MM.1S (cell line): ENCODE measurements at regions not wholly inside any gene's neighbourhood (a gene's known extent, or its start where the extent isn't known, plus 50 kb on each side); places are given as distances from the start of the nearest gene placed in this dataset.

Experiments used
- DNase-seq: peaks from one replicate; pipeline ENCODE4 v3.0.0-alpha.2; 2015
- H2AFZ ChIP-seq: fragments of 300-600 bp; sonication (generic); 2 replicates; pipeline ENCODE4 v1.6.0; 2016; ENCODE audit warnings: antibody characterized with exemption, low read length
- H3F3A ChIP-seq: fragments of 300-600 bp; sonication (generic); 2 replicates; pipeline ENCODE4 v1.6.1; 2016; ENCODE audit warnings: mild to moderate bottlenecking, antibody characterized with exemption, low read length, moderate library complexity, mixed read lengths; ENCODE audit not compliant: insufficient read depth
- H3K27ac ChIP-seq: fragments of 300-600 bp; sonication (generic); 2 replicates; pipeline ENCODE4 v1.5.1; 2016; ENCODE audit warnings: mild to moderate bottlenecking, low read length
- H3K27me3 ChIP-seq: fragments of 300-600 bp; sonication (generic); replicated peaks from 2 replicates; pipeline ENCODE4 v1.6.0; 2016; ENCODE audit warnings: low read length; ENCODE audit not compliant: insufficient read depth
- H3K36me3 ChIP-seq: fragments of 300-600 bp; sonication (generic); replicated peaks from 2 replicates; pipeline ENCODE4 v1.6.1; 2016; ENCODE audit warnings: mild to moderate bottlenecking, low read length, mixed read lengths; ENCODE audit not compliant: insufficient read depth
- H3K4me1 ChIP-seq: fragments of 300-600 bp; sonication (generic); 2 replicates; pipeline ENCODE4 v1.6.1; 2016; ENCODE audit warnings: low read length, mixed read lengths
- H3K4me2 ChIP-seq: fragments of 300-600 bp; sonication (generic); 2 replicates; pipeline ENCODE4 v1.6.0; 2016; ENCODE audit warnings: low read depth, low read length
- H3K4me3 ChIP-seq: fragments of 300-600 bp; sonication (generic); 2 replicates; pipeline ENCODE4 v1.5.1; 2016; ENCODE audit warnings: low read length, mixed read lengths
- H3K79me2 ChIP-seq: fragments of 300-600 bp; sonication (generic); 2 replicates; pipeline ENCODE4 v1.6.1; 2016; ENCODE audit warnings: mixed run types, low read length, mixed read lengths
- H3K9ac ChIP-seq: fragments of 300-600 bp; sonication (generic); 2 replicates; pipeline ENCODE4 v1.6.1; 2016; ENCODE audit warnings: low read length, mixed read lengths
- H3K9me2 ChIP-seq: fragments of 300-600 bp; sonication (generic); replicated peaks from 2 replicates; pipeline ENCODE4 v1.6.1; 2016; ENCODE audit warnings: mild to moderate bottlenecking, low read length, mixed read lengths; ENCODE audit not compliant: insufficient read depth
- H3K9me3 ChIP-seq: fragments of 300-600 bp; sonication (generic); replicated peaks from 2 replicates; pipeline ENCODE4 v1.6.1; 2016; ENCODE audit warnings: mild to moderate bottlenecking, low read length, mixed read lengths; ENCODE audit not compliant: insufficient read depth
- H4K20me1 ChIP-seq: fragments of 300-600 bp; sonication (generic); 2 replicates; pipeline ENCODE4 v1.6.1; 2016; ENCODE audit warnings: mild to moderate bottlenecking, low read length, moderate library complexity, mixed read lengths; ENCODE audit not compliant: insufficient read depth
- EZH2 ChIP-seq: fragments of 300-600 bp; sonication (generic); optimal IDR thresholded peaks from 2 replicates; pipeline ENCODE3; 2017; ENCODE audit warnings: low read depth, mild to moderate bottlenecking, antibody characterized with exemption, low read length, mixed read lengths
- EZH2phosphoT487 ChIP-seq: fragments of 300-600 bp; sonication (generic); IDR thresholded peaks from 2 replicates; pipeline ENCODE4 v1.6.1; 2018; ENCODE audit warnings: antibody characterized with exemption, low read length
- TF ChIP-seq, protein P1 (sequence below): fragments of 300-600 bp; sonication (generic); IDR thresholded peaks from 2 replicates; pipeline ENCODE4 v1.5.1; 2016; ENCODE audit warnings: antibody characterized with exemption, low read length, mixed read lengths

DNA sequence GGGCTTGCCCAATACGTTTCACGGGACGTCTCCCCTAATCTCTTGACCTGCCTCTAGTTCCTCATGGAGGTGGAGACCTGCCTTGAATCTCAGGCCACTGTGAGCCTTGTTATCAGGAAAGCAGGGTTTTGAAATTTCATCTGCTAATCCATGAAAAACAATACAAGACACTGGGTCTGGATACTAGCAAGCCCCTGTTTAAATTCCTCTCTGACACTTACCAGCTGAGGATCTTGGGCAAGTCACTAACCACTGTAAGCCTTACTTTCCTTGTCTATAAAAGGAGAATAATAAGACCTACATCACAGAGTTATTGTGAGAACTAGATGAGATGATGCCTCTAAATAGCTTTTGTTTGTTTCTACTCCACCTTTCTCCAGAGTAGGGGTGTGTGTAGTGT is 303.6 kb downstream of the FGFR2 start:
- Histone ChIP-seq H3K27ac (no peak overlapping the region), H2AFZ (no peak overlapping the region), H4K20me1 (no peaks in the 10 kb centered on the region), H3K36me3 (no peaks in the 10 kb centered on the region), H3K4me1 (no peaks in the 10 kb centered on the region), H3K27me3 (no peaks in the 10 kb centered on the region), H3K79me2 (no peaks in the 10 kb centered on the region), H3F3A (no peaks in the 10 kb centered on the region), H3K9me2 (no peaks in the 10 kb centered on the region), H3K4me2 (no peak overlapping the region), H3K4me3 (no peak overlapping the region), H3K9me3 (no peaks in the 10 kb centered on the region), H3K9ac (no peak overlapping the region)
- DNase-seq = no peak
- no peak for TF ChIP-seq EZH2phosphoT487
- no peak for TF ChIP-seq EZH2
- TF ChIP-seq, protein P1, sequence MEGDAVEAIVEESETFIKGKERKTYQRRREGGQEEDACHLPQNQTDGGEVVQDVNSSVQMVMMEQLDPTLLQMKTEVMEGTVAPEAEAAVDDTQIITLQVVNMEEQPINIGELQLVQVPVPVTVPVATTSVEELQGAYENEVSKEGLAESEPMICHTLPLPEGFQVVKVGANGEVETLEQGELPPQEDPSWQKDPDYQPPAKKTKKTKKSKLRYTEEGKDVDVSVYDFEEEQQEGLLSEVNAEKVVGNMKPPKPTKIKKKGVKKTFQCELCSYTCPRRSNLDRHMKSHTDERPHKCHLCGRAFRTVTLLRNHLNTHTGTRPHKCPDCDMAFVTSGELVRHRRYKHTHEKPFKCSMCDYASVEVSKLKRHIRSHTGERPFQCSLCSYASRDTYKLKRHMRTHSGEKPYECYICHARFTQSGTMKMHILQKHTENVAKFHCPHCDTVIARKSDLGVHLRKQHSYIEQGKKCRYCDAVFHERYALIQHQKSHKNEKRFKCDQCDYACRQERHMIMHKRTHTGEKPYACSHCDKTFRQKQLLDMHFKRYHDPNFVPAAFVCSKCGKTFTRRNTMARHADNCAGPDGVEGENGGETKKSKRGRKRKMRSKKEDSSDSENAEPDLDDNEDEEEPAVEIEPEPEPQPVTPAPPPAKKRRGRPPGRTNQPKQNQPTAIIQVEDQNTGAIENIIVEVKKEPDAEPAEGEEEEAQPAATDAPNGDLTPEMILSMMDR = no peak

DNA sequence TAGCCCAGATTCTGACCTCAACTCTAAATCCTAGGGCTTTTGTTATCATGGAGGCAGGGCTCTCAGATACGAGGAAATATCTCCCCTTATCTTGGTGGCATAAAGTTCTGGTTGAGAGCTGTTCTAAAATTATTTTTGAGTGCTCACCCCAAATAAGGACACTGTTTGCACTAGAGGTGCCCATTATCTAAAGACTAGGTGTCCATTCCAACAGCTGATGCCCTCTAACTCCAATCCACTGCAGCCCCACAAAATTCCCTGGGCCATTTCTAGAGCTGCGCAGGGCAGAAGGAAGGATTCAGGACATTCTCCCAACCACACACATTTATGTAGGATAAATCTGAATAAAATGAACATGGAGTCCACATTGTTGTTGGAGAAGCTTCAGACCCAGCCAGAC is 301.9 kb downstream of the FGFR2 start:
- TF ChIP-seq, protein P1 = no peak
- TF ChIP-seq EZH2phosphoT487 (no peak), EZH2 (no peak)
- Histone ChIP-seq H3K4me1 (no peaks in the 10 kb centered on the region), H3F3A (no peaks in the 10 kb centered on the region), H3K36me3 (no peaks in the 10 kb centered on the region), H3K27me3 (no peaks in the 10 kb centered on the region), H3K9me2 (no peaks in the 10 kb centered on the region), H3K9me3 (no peaks in the 10 kb centered on the region), H2AFZ (no peak overlapping the region), H3K27ac (no peak overlapping the region), H3K9ac (no peak overlapping the region), H4K20me1 (no peaks in the 10 kb centered on the region), H3K79me2 (no peaks in the 10 kb centered on the region), H3K4me2 (no peak overlapping the region), H3K4me3 (no peak overlapping the region)
- DNase-seq = no peak

DNA sequence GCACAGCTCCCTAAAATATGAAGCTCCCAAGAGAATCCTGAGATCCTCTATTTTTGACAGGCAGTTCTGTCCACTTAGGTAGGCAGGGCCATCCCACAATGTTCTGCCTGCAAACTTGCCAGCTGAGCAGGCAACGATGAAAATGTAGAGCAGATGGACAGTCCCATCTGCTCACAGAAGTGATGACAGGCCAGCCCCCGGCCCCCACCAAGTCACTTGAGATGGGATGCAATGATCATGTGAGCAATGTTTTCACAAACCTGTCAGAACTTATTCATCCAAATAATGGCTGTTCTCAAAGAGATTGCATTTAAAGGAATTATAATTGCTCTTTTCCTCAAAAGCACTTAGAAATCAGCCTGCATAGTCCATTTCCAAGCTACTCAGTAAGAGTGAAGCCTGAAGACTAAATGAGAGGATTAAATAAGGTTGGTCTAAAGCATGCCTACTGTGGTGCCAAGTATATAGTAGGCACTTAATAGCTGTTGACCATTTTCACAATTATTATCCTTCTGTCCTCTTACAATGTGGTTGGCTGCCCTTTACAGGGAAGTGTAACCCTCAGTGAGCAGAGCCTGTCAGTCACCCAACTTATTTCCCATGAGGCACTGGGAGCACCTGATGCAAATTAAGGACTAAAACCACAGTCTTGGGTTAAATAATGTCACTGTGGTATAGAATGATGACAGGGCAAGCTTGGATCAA is 301.2 kb downstream of the FGFR2 start:
- Histone ChIP-seq H3K27me3 (no peaks in the 10 kb centered on the region), H3K9me2 (no peaks in the 10 kb centered on the region), H3K9ac (no peak overlapping the region), H3K36me3 (no peaks in the 10 kb centered on the region), H3K27ac (no peak overlapping the region), H3K4me1 (no peaks in the 10 kb centered on the region), H2AFZ (no peak overlapping the region), H3K4me3 (no peak overlapping the region), H3K9me3 (no peaks in the 10 kb centered on the region), H3K4me2 (no peak overlapping the region), H3F3A (no peaks in the 10 kb centered on the region), H4K20me1 (no peaks in the 10 kb centered on the region), H3K79me2 (no peaks in the 10 kb centered on the region)
- TF ChIP-seq, protein P1 = no peak
- DNase-seq = no peak
